GM12801 (cell line): ENCODE measurements at regions not wholly inside any gene's neighbourhood (a gene's known extent, or its start where the extent isn't known, plus 50 kb on each side); places are given as distances from the start of the nearest gene placed in this dataset.

Experiments used
- TF ChIP-seq, protein P1 (sequence below): IDR thresholded peaks from one replicate; pipeline ENCODE4 v1.5.1; 2011; ENCODE audit warnings: control low read depth; ENCODE audit not compliant: insufficient read length; ENCODE audit errors: extremely low read depth

DNA sequence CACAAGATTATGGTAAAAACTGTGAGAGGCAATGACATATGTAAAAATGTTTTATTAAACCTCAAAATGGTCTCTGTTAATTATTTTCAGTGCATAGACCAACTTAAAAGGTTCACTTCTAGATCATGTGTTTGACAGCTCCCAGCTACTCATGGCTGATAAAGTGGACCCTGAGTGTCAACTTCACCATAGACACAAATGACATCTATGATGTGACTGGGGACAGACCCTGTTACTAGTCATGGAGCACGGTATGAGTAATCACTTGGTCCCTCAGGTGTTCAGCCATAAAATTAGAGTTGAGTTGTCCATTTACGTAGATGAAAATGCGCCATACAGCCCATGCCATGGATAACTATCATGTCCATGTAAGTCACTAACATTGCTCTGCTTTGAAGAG lies 199.8 kb downstream of the ZNF365 start:
- TF ChIP-seq, protein P1, sequence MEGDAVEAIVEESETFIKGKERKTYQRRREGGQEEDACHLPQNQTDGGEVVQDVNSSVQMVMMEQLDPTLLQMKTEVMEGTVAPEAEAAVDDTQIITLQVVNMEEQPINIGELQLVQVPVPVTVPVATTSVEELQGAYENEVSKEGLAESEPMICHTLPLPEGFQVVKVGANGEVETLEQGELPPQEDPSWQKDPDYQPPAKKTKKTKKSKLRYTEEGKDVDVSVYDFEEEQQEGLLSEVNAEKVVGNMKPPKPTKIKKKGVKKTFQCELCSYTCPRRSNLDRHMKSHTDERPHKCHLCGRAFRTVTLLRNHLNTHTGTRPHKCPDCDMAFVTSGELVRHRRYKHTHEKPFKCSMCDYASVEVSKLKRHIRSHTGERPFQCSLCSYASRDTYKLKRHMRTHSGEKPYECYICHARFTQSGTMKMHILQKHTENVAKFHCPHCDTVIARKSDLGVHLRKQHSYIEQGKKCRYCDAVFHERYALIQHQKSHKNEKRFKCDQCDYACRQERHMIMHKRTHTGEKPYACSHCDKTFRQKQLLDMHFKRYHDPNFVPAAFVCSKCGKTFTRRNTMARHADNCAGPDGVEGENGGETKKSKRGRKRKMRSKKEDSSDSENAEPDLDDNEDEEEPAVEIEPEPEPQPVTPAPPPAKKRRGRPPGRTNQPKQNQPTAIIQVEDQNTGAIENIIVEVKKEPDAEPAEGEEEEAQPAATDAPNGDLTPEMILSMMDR = no peak

DNA sequence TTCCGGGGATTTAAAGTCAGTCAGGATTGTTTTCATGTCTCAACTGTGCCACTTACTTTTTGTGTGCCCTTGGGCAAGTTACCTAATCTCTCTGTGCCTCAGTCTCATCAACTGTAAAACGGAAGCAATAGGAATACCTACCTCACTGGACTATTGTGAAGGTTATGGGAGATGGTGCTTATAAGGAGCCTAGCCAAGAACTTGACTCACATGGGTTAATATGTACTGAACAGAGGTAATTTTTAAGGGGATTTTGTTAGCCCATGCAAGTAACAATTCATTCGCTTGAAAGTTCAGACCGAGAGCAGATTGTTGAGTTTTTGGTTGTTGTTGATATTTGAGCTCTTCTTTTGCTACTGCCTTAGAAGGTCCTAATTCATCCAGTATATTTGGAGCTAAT lies 202.9 kb downstream of the ZNF365 start:
- TF ChIP-seq, protein P1 = no peak

- TF ChIP-seq, protein P1 = no peak
Measured at GRCh38 chr10:62577666-62578291, 203.6 kb downstream of the ZNF365 start.

- TF ChIP-seq, protein P1 = no peak
Measured at GRCh38 chr10:62578301-62578700, 204.1 kb downstream of the ZNF365 start.

- TF ChIP-seq, protein P1 = no peak
Measured at GRCh38 chr10:62578916-62579315, 204.7 kb downstream of the ZNF365 start.

- TF ChIP-seq, protein P1 = no peak
Measured at GRCh38 chr10:62580396-62580795, 206.2 kb downstream of the ZNF365 start.

GRCh38 chr10:62581351-62581750 lies 207.2 kb downstream of the ZNF365 start:
- TF ChIP-seq, protein P1 = no peak
